GM13976 (cell line): ENCODE measurements at regions not wholly inside any gene's neighbourhood (a gene's known extent, or its start where the extent isn't known, plus 50 kb on each side); places are given as distances from the start of the nearest gene placed in this dataset.
"Not testable (repeated sequence)": the region's sequence is repeated elsewhere in the genome, so short reads cannot be mapped to it uniquely, and the experiment has no call there.

Source experiments
- DNase-seq: peaks from one replicate; pipeline ENCODE4 v3.0.0; 2012; ENCODE audit warnings: low spot score
- in situ Hi-C: fragments of 300-500 bp; cut with MboI; formaldehyde crosslinking; loops from one replicate; pipeline ENCODE4 v1.12.0; 2022; ENCODE audit warnings: low sequenced_read_pairs, mixed read lengths, inconsistent platforms; ENCODE audit not compliant: unreplicated experiment
- TF ChIP-seq, protein P1 (sequence below): IDR thresholded peaks from 2 replicates; pipeline ENCODE4 v1.5.1; 2012; ENCODE audit warnings: borderline replicate concordance, mild to moderate bottlenecking; ENCODE audit not compliant: insufficient read depth; ENCODE audit errors: extremely low read depth, missing control alignments, control extremely low read depth

DNA sequence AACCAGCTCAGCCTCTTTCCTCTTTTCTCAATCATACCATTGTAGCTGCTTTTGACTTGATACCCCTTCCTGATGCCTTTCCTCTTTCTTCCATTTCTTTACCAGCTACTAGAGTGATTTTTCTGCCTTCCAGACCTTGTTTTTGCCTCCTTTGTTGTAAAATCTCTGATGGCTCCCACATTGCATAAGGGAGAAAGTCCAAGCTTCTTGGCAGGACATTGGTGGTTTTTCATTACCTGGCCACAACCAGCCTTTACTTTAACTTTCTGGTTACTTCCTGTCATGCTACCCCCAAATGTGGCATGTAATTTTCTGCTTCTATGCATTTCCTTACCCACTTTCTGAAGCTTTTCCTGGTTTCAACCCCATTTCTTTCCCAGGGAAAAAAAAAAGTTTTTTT is 452.5 kb downstream of the TMEM38B start:
- in situ Hi-C loops = no loop called here
- DNase-seq = no peak
- TF ChIP-seq, protein P1, sequence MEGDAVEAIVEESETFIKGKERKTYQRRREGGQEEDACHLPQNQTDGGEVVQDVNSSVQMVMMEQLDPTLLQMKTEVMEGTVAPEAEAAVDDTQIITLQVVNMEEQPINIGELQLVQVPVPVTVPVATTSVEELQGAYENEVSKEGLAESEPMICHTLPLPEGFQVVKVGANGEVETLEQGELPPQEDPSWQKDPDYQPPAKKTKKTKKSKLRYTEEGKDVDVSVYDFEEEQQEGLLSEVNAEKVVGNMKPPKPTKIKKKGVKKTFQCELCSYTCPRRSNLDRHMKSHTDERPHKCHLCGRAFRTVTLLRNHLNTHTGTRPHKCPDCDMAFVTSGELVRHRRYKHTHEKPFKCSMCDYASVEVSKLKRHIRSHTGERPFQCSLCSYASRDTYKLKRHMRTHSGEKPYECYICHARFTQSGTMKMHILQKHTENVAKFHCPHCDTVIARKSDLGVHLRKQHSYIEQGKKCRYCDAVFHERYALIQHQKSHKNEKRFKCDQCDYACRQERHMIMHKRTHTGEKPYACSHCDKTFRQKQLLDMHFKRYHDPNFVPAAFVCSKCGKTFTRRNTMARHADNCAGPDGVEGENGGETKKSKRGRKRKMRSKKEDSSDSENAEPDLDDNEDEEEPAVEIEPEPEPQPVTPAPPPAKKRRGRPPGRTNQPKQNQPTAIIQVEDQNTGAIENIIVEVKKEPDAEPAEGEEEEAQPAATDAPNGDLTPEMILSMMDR = no peak

- TF ChIP-seq, protein P1 = no peak
- DNase-seq = no peak
- in situ Hi-C loops = no loop called here
Measured at GRCh38 chr9:106149956-106150355, 455.6 kb downstream of the TMEM38B start.

GRCh38 chr9:106156465-106156864 is 462.1 kb downstream of the TMEM38B start:
- DNase-seq = no peak
- TF ChIP-seq, protein P1 = no peak
- in situ Hi-C loops = no loop called here

- in situ Hi-C loops = no loop called here
- TF ChIP-seq, protein P1 = no peak
Measured at GRCh38 chr9:106172265-106172664, 477.9 kb downstream of the TMEM38B start.

DNA sequence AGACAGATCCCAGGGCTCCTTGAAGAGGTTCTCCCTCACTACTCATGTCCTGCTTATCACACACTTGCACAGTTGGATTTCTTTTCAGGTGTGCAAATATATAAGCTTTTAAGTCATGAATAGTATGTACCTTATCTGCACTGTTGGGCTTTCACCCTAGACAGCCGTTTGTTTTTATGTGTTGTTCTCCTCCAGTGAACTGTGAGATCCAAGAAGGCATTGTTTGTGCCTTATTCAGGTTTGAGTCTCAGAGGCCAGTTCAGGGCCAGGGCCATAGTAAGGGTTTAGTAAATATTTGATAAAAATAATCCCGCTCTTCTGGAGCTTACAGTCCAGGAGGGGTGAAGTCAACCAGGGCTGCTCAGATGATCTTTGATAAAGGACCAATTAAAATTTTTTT is 480.0 kb downstream of the TMEM38B start:
- in situ Hi-C loops = no loop called here
- TF ChIP-seq, protein P1 = no peak
- DNase-seq = no peak

More at GRCh38 chr9:106172265-106172664, 477.9 kb downstream of the TMEM38B start:
- DNase-seq = no peak

DNA sequence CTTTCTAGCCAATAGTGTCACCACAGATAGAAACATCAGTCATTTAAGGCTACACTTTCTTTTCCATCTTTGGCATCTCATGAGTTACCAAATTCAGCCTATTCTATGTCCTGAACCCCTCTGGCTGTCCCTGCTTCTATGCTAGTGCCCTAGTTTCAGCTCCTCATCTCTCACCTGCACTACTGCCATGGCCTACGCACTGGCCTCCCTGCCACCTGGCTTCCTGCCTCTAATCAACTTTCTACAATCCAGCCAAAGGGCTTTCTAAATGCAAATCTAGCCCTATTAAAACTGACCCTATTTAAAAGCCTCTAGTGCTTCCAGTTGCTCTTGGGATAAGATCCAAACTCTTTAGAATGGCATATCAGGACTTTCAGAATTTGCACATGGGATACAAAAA is 482.9 kb downstream of the TMEM38B start:
- in situ Hi-C loops = no loop called here
- TF ChIP-seq, protein P1 = no peak

GRCh38 chr9:106179191-106179590 is 484.9 kb downstream of the TMEM38B start:
- no peak for DNase-seq
- in situ Hi-C loops = no loop called here
- TF ChIP-seq, protein P1 = no peak

More for the DNA sequence above, 482.9 kb downstream of the TMEM38B start:
- DNase-seq = no peak

GRCh38 chr9:106203815-106204516 is 509.6 kb downstream of the TMEM38B start:
- in situ Hi-C loops, DNase-seq: not testable (repeated sequence)
